ENCODE measurements at regions not wholly inside any gene's neighbourhood (a gene's known extent, or its start where the extent isn't known, plus 50 kb on each side); places are given as distances from the start of the nearest gene placed in this dataset.

DNA sequence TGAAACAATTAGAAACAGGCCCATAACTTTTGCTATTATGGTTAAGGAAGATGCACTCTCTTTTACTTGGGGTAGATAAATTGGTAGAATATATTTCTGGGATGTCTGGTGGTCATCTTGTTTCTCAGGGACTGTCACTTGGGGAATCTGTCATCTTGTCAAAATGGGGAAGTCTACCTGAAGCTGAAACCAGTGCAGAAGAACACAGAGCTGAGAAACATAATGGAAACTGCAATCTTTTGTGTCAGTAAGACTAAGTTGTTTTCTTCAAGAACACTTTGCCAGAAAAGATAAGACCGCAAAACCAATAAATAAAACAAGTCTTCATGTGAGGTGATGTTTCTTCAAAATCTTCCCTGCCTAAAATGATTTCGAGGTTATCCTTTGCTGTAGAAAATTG lies 92.0 kb downstream of the NAA11 start:
- Histone ChIP-seq H3K79me2 (ENCODE audit: insufficient read depth, low read length) (no peaks in the 10 kb centered on the region), H3K79me1 (ENCODE audit: insufficient read depth, low read depth, low read length, poor library complexity, severe bottlenecking) (no peaks in the 10 kb centered on the region), H3K23me2 (ENCODE audit: insufficient read length, low read depth, low read length, poor library complexity, severe bottlenecking) (no peaks in the 10 kb centered on the region), H4K20me1 (ENCODE audit: control insufficient read depth, insufficient read depth, insufficient read length) (no peaks in the 10 kb centered on the region), H2BK20ac (ENCODE audit: low read depth, low read length, poor library complexity, severe bottlenecking) (no peak overlapping the region), H3K14ac (ENCODE audit: insufficient read depth, low read length) (no peak overlapping the region), H2AFZ (ENCODE audit: low read length) (no peak overlapping the region), H3T11ph (ENCODE audit: low read length) (no peak overlapping the region), H3K4me2 (ENCODE audit: insufficient read depth, insufficient read length, low read length) (no peak overlapping the region), H3K4ac (ENCODE audit: low read depth, low read length) (no peak overlapping the region), H2BK120ac (ENCODE audit: low read depth, low read length, poor library complexity, severe bottlenecking) (no peak overlapping the region), H3K9me3 (ENCODE audit: control insufficient read depth, low read depth, low read length) (no peaks in the 10 kb centered on the region), H3K18ac (ENCODE audit: insufficient read length, low read depth, low read length) (no peak overlapping the region), H2BK15ac (ENCODE audit: low read depth, low read length) (no peak overlapping the region), H3K56ac (ENCODE audit: insufficient read length, low read depth, low read length) (no peak overlapping the region), H2AK5ac (ENCODE audit: insufficient read length, low read length) (no peak overlapping the region), H3K27ac (ENCODE audit: insufficient read length, low read depth, low read length) (no peak overlapping the region), H3K23ac (ENCODE audit: insufficient read length, low read depth, low read length) (no peak overlapping the region), H4K5ac (ENCODE audit: insufficient read length, low read depth, low read length) (no peak overlapping the region), H4K8ac (replicated peaks; ENCODE audit: insufficient read length, low read depth, low read length) (no peak overlapping the region), H2BK12ac (ENCODE audit: insufficient read length, low read depth, low read length) (no peak overlapping the region), H3K4me1 (ENCODE audit: insufficient read depth, low read length) (no peaks in the 10 kb centered on the region), H4K91ac (ENCODE audit: insufficient read length, low read depth, low read length) (no peak overlapping the region), H3K9ac (ENCODE audit: extremely low read depth, insufficient read length, low read length) (no peak overlapping the region), H3K27me3 (ENCODE audit: insufficient read depth, low read length) (no peaks in the 10 kb centered on the region), H2BK5ac (ENCODE audit: insufficient read length, low read length) (no peak overlapping the region)
- H3K4me3 Mint-ChIP-seq, result no peak overlapping the region
- no peaks in the 10 kb centered on the region for H3K27me3 Mint-ChIP-seq (ENCODE audit: low read depth)
- no CpG with 5 or more reads among the region's 2 CpGs for WGBS (ENCODE audit: extremely low coverage, insufficient read length, low lambda C conversion rate)
- TF ChIP-seq, protein P1, sequence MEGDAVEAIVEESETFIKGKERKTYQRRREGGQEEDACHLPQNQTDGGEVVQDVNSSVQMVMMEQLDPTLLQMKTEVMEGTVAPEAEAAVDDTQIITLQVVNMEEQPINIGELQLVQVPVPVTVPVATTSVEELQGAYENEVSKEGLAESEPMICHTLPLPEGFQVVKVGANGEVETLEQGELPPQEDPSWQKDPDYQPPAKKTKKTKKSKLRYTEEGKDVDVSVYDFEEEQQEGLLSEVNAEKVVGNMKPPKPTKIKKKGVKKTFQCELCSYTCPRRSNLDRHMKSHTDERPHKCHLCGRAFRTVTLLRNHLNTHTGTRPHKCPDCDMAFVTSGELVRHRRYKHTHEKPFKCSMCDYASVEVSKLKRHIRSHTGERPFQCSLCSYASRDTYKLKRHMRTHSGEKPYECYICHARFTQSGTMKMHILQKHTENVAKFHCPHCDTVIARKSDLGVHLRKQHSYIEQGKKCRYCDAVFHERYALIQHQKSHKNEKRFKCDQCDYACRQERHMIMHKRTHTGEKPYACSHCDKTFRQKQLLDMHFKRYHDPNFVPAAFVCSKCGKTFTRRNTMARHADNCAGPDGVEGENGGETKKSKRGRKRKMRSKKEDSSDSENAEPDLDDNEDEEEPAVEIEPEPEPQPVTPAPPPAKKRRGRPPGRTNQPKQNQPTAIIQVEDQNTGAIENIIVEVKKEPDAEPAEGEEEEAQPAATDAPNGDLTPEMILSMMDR (conservative IDR thresholded peaks at IDR 0.05), result no peak
- peaks cover 5% of the 10 kb centered on the region in 2 experiments for H3K4me1 Mint-ChIP-seq
- H3K36me3 Mint-ChIP-seq (ENCODE audit: insufficient read depth in 1 of 3, low read depth in 3 of 3), result no peaks in the 10 kb centered on the region; a peak in 1 of 7 replicates
- no peak for DNase-seq
- H3K27ac Mint-ChIP-seq, result no peak overlapping the region
- H3K9me3 Mint-ChIP-seq, result no peaks in the 10 kb centered on the region

All from H9 (cell line).